ENCODE measurements at regions not wholly inside any gene's neighbourhood (a gene's known extent, or its start where the extent isn't known, plus 50 kb on each side); places are given as distances from the start of the nearest gene placed in this dataset.
"Not testable (repeated sequence)": the region's sequence is repeated elsewhere in the genome, so short reads cannot be mapped to it uniquely, and the experiment has no call there.

GRCh38 chr14:82689948-82690347 is 1156.3 kb upstream of the SEL1L start:
- intact Hi-C loops (cut with micrococcal nuclease) = no loop called here
- no peaks in the 10 kb centered on the region for H3K27me3 ChIP-seq (ENCODE audit: control insufficient read depth in 2 of 2, insufficient read depth in 2 of 2, low read length in 2 of 2)
- peaks cover 0 to 21% (median 6%) of the 10 kb centered on the region in 11 donors for H3K9me3 Mint-ChIP-seq
- no peaks in the 10 kb centered on the region for H3K4me1 Mint-ChIP-seq
- ChIA-PET POLR2A (no interaction called here), CTCF (no interaction called here)
- no peaks in the 10 kb centered on the region for H3K9me3 ChIP-seq (ENCODE audit: control insufficient read depth in 2 of 3, low read length in 3 of 3)
- H3K4me3 Mint-ChIP-seq = no peak overlapping the region
- no peak overlapping the region for H3K4me3 ChIP-seq (ENCODE audit: low read length)
- no peaks in the 10 kb centered on the region for H3K36me3 ChIP-seq (ENCODE audit: control insufficient read depth in 2 of 3, insufficient read depth in 3 of 3, low read length in 3 of 3)
- DNase-seq (no peak), ATAC-seq (no peak)
- no peaks in the 10 kb centered on the region for H3K36me3 Mint-ChIP-seq
- no peak overlapping the region for H3K27ac Mint-ChIP-seq
- H3K4me1 ChIP-seq (ENCODE audit: control insufficient read depth in 2 of 2, insufficient read depth in 2 of 2, low read length in 2 of 2) = no peaks in the 10 kb centered on the region
- no peak overlapping the region for H3K27ac ChIP-seq (ENCODE audit: low read depth, low read length)
- no peaks in the 10 kb centered on the region for H3K27me3 Mint-ChIP-seq

GRCh38 chr14:82691191-82691590 is 1157.5 kb upstream of the SEL1L start:
- POLR2A ChIA-PET; CTCF ChIA-PET; H3K4me3 Mint-ChIP-seq; H3K36me3 ChIP-seq (ENCODE audit: control insufficient read depth in 2 of 3, insufficient read depth in 3 of 3, low read length in 3 of 3); H3K36me3 Mint-ChIP-seq; H3K27ac ChIP-seq (ENCODE audit: low read depth, low read length); H3K9me3 ChIP-seq (ENCODE audit: control insufficient read depth in 2 of 3, low read length in 3 of 3); DNase-seq; H3K27me3 ChIP-seq (ENCODE audit: control insufficient read depth in 2 of 2, insufficient read depth in 2 of 2, low read length in 2 of 2); H3K4me1 Mint-ChIP-seq; intact Hi-C loops (cut with micrococcal nuclease); H3K27ac Mint-ChIP-seq; ATAC-seq; H3K4me3 ChIP-seq (ENCODE audit: low read length); H3K4me1 ChIP-seq (ENCODE audit: control insufficient read depth in 2 of 2, insufficient read depth in 2 of 2, low read length in 2 of 2); H3K27me3 Mint-ChIP-seq: not testable (repeated sequence)
- peaks cover 0 to 21% (median 7%) of the 10 kb centered on the region in 11 donors for H3K9me3 Mint-ChIP-seq

DNA sequence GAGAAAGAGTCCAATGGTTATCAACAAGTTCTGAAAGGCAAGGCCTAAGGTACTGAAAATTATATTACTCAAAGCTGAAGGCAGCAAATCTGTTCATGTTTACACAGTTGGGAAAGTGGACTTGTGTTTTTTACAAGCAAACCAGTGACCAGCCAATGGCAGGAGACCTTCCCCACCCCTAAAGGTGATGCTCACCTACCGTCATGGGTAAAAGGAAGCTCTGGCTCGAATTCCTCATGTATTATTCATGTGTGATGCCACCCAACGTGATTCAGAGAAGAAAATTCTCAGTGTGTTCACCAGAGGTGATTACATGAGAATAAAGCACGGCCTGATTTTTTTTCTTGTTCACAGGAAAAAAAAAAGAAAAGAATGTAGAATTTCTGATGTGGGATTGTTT is 1161.2 kb upstream of the SEL1L start:
- Histone ChIP-seq H3K9me3 (ENCODE audit: control insufficient read depth in 2 of 3, low read length in 3 of 3) (no peaks in the 10 kb centered on the region), H3K4me1 (ENCODE audit: control insufficient read depth in 2 of 2, insufficient read depth in 2 of 2, low read length in 2 of 2) (no peaks in the 10 kb centered on the region), H3K27me3 (ENCODE audit: control insufficient read depth in 2 of 2, insufficient read depth in 2 of 2, low read length in 2 of 2) (no peaks in the 10 kb centered on the region), H3K4me3 (ENCODE audit: low read length) (no peak overlapping the region), H3K27ac (ENCODE audit: low read depth, low read length) (no peak overlapping the region), H3K36me3 (ENCODE audit: control insufficient read depth in 2 of 3, insufficient read depth in 3 of 3, low read length in 3 of 3) (no peaks in the 10 kb centered on the region)
- Mint-ChIP-seq H3K27me3 (no peaks in the 10 kb centered on the region), H3K9me3 (peaks cover 0 to 17% (median 4%) of the 10 kb centered on the region in 11 donors), H3K27ac (no peak overlapping the region), H3K4me3 (no peak overlapping the region), H3K4me1 (no peaks in the 10 kb centered on the region), H3K36me3 (no peaks in the 10 kb centered on the region)
- intact Hi-C loops (cut with micrococcal nuclease) = no loop called here
- POLR2A ChIA-PET = no interaction called here
- ATAC-seq (no peak), DNase-seq (no peak)
- CTCF ChIA-PET = no interaction called here

DNA sequence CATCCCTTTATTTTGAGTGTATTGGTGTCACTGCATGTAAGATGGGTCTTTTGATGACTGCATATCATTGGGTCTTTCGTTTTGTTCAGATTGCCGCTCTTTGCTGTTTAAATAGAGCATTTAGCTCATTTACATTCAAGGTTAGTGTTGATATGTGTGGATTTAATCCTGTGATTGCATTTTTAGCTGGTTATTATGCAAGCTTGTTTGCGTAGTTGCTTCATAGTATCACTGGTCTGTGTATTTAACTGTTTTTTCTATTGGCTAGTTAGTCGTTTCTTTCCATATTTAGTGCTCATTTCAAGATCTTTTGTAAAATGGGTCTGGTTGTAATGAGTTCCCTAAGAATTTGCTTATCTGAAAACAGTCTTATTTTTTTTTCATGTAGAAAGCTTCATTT is 1170.6 kb upstream of the SEL1L start:
- ChIA-PET CTCF (no interaction called here), POLR2A (no interaction called here)
- H3K36me3 ChIP-seq (ENCODE audit: control insufficient read depth in 2 of 3, insufficient read depth in 3 of 3, low read length in 3 of 3) = no peaks in the 10 kb centered on the region
- H3K27me3 Mint-ChIP-seq = no peaks in the 10 kb centered on the region
- no peak for DNase-seq
- no peak overlapping the region for H3K27ac Mint-ChIP-seq
- H3K4me1 Mint-ChIP-seq = no peaks in the 10 kb centered on the region
- peaks cover 0 to 16% (median 9%) of the 10 kb centered on the region in 11 donors for H3K9me3 Mint-ChIP-seq
- no peaks in the 10 kb centered on the region for H3K36me3 Mint-ChIP-seq
- no peak overlapping the region for H3K4me3 ChIP-seq (ENCODE audit: low read length)
- no peaks in the 10 kb centered on the region for H3K4me1 ChIP-seq (ENCODE audit: control insufficient read depth in 2 of 2, insufficient read depth in 2 of 2, low read length in 2 of 2)
- ATAC-seq = no peak
- intact Hi-C loops (cut with micrococcal nuclease) = no loop called here
- no peak overlapping the region for H3K27ac ChIP-seq (ENCODE audit: low read depth, low read length)
- no peaks in the 10 kb centered on the region for H3K27me3 ChIP-seq (ENCODE audit: control insufficient read depth in 2 of 2, insufficient read depth in 2 of 2, low read length in 2 of 2)
- no peak overlapping the region for H3K4me3 Mint-ChIP-seq
- H3K9me3 ChIP-seq (ENCODE audit: control insufficient read depth in 2 of 3, low read length in 3 of 3) = no peaks in the 10 kb centered on the region

DNA sequence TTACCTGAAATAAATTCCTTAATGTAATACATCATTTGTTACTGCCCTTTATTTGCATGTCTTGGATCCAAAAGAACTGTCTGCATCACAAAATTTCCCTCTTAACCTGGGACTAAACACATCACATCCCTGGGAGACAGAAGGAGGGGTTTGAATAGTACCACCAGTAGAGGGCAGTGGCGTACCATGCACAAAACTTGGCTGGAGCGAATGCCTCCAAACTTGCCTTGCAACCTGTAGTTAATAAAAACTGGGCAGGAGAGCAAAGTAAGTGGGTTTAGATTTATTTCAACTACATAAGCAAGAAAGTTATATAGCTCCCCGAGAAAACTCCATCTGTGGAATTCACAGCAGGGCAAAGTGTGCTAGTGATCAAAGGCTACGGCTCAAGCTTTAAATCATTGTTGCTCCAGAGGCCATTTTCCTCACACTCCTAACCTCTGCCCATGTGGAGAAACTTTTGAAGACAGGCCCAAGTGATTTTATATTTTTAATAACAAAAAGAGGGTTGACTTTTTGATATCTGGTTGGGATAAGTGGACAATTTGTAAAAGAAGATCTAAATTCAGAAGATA is 1176.7 kb upstream of the SEL1L start:
- no peaks in the 10 kb centered on the region for H3K9me3 ChIP-seq (ENCODE audit: control insufficient read depth in 2 of 3, low read length in 3 of 3)
- intact Hi-C loops (cut with micrococcal nuclease) = no loop called here
- H3K27ac Mint-ChIP-seq = no peak overlapping the region

GRCh38 chr14:82719617-82720016 is 1186.0 kb upstream of the SEL1L start:
- no peak for ATAC-seq
- H3K4me1 Mint-ChIP-seq = no peaks in the 10 kb centered on the region
- no peak overlapping the region for H3K27ac Mint-ChIP-seq
- Histone ChIP-seq H3K4me1 (ENCODE audit: control insufficient read depth in 2 of 2, insufficient read depth in 2 of 2, low read length in 2 of 2) (no peaks in the 10 kb centered on the region), H3K4me3 (ENCODE audit: low read length) (no peak overlapping the region), H3K9me3 (ENCODE audit: control insufficient read depth in 2 of 3, low read length in 3 of 3) (no peaks in the 10 kb centered on the region), H3K27me3 (ENCODE audit: control insufficient read depth in 2 of 2, insufficient read depth in 2 of 2, low read length in 2 of 2) (no peaks in the 10 kb centered on the region), H3K27ac (ENCODE audit: low read depth, low read length) (no peak overlapping the region), H3K36me3 (ENCODE audit: control insufficient read depth in 2 of 3, insufficient read depth in 3 of 3, low read length in 3 of 3) (no peaks in the 10 kb centered on the region)
- no peak overlapping the region for H3K4me3 Mint-ChIP-seq
- H3K36me3 Mint-ChIP-seq = no peaks in the 10 kb centered on the region
- no peak for DNase-seq
- intact Hi-C loops (cut with micrococcal nuclease) = no loop called here
- CTCF ChIA-PET = no interaction called here
- POLR2A ChIA-PET = no interaction called here
- H3K27me3 Mint-ChIP-seq = no peaks in the 10 kb centered on the region
- H3K9me3 Mint-ChIP-seq = peaks cover 2 to 14% (median 4%) of the 10 kb centered on the region in 11 donors

More for the DNA sequence above, 1176.7 kb upstream of the SEL1L start:
- Histone ChIP-seq H3K36me3 (ENCODE audit: control insufficient read depth in 2 of 3, insufficient read depth in 3 of 3, low read length in 3 of 3) (no peaks in the 10 kb centered on the region), H3K27ac (ENCODE audit: low read depth, low read length) (no peak overlapping the region), H3K4me3 (ENCODE audit: low read length) (no peak overlapping the region), H3K27me3 (ENCODE audit: control insufficient read depth in 2 of 2, insufficient read depth in 2 of 2, low read length in 2 of 2) (no peaks in the 10 kb centered on the region), H3K4me1 (ENCODE audit: control insufficient read depth in 2 of 2, insufficient read depth in 2 of 2, low read length in 2 of 2) (no peaks in the 10 kb centered on the region)
- Mint-ChIP-seq H3K36me3 (no peaks in the 10 kb centered on the region), H3K27me3 (no peaks in the 10 kb centered on the region), H3K9me3 (peaks cover 0 to 4% (median 0%) of the 10 kb centered on the region in 11 donors), H3K4me1 (no peaks in the 10 kb centered on the region), H3K4me3 (no peak overlapping the region)
- POLR2A ChIA-PET = no interaction called here
- ATAC-seq = no peak
- DNase-seq = peak in 2 of 9 donors; percentile 0 to 28
- CTCF ChIA-PET = no interaction called here

GRCh38 chr14:82720431-82720830 is 1186.8 kb upstream of the SEL1L start:
- H3K4me3 Mint-ChIP-seq = no peak overlapping the region
- DNase-seq (no peak), ATAC-seq (no peak)
- no peaks in the 10 kb centered on the region for H3K27me3 Mint-ChIP-seq
- no peaks in the 10 kb centered on the region for H3K36me3 Mint-ChIP-seq
- peaks cover 2 to 20% (median 8%) of the 10 kb centered on the region in 11 donors for H3K9me3 Mint-ChIP-seq
- ChIA-PET POLR2A (interaction anchor here (0.7 kb wide), 1 partner anchor 43 kb away, joined by 3 read pairs; no protein-coding TSS in a partner anchor), CTCF (no interaction called here)
- no peaks in the 10 kb centered on the region for H3K4me1 Mint-ChIP-seq
- Histone ChIP-seq H3K27me3 (ENCODE audit: control insufficient read depth in 2 of 2, insufficient read depth in 2 of 2, low read length in 2 of 2) (no peaks in the 10 kb centered on the region), H3K4me3 (ENCODE audit: low read length) (no peak overlapping the region), H3K4me1 (ENCODE audit: control insufficient read depth in 2 of 2, insufficient read depth in 2 of 2, low read length in 2 of 2) (no peaks in the 10 kb centered on the region), H3K36me3 (ENCODE audit: control insufficient read depth in 2 of 3, insufficient read depth in 3 of 3, low read length in 3 of 3) (no peaks in the 10 kb centered on the region), H3K27ac (ENCODE audit: low read depth, low read length) (no peak overlapping the region), H3K9me3 (ENCODE audit: control insufficient read depth in 2 of 3, low read length in 3 of 3) (no peaks in the 10 kb centered on the region)
- intact Hi-C loops (cut with micrococcal nuclease) = no loop called here
- H3K27ac Mint-ChIP-seq = no peak overlapping the region

Data from naive thymus-derived CD4-positive, alpha-beta T cell (primary cell).